ENCODE measurements at regions not wholly inside any gene's neighbourhood (a gene's known extent, or its start where the extent isn't known, plus 50 kb on each side); places are given as distances from the start of the nearest gene placed in this dataset.

- H3K36me3 Mint-ChIP-seq = no peaks in the 10 kb centered on the region
- peaks cover 0 to 24% (median 0%) of the 10 kb centered on the region in 9 donors for H3K9me3 Mint-ChIP-seq
- no peaks in the 10 kb centered on the region for H3K4me1 Mint-ChIP-seq
- DNase-seq (no peak), ATAC-seq (no peak)
- H3K27ac Mint-ChIP-seq = no peak overlapping the region
- POLR2A ChIA-PET = no interaction called here
- H3K27me3 Mint-ChIP-seq = peaks cover 0 to 9% (median 0%) of the 10 kb centered on the region in 5 donors
- H3K4me3 Mint-ChIP-seq = no peak overlapping the region
Observed at GRCh38 chr4:41460641-41461040, 77.3 kb upstream of the LIMCH1 start.

- ATAC-seq (no peak), DNase-seq (no peak)
- peaks cover 0 to 24% (median 0%) of the 10 kb centered on the region in 9 donors for H3K9me3 Mint-ChIP-seq
- H3K27me3 Mint-ChIP-seq = peaks cover 0 to 10% (median 2%) of the 10 kb centered on the region in 5 donors
- POLR2A ChIA-PET = no interaction called here
- H3K36me3 Mint-ChIP-seq = no peaks in the 10 kb centered on the region
- no peak overlapping the region for H3K27ac Mint-ChIP-seq
- H3K4me1 Mint-ChIP-seq = no peaks in the 10 kb centered on the region
- H3K4me3 Mint-ChIP-seq = no peak overlapping the region
Observed at GRCh38 chr4:41461780-41462307, 76.1 kb upstream of the LIMCH1 start.

GRCh38 chr4:41465146-41465761 lies 72.7 kb upstream of the LIMCH1 start:
- no peak for DNase-seq
- no peak overlapping the region for H3K27ac Mint-ChIP-seq
- H3K27me3 Mint-ChIP-seq = peaks cover 0 to 7% (median 4%) of the 10 kb centered on the region in 5 donors
- POLR2A ChIA-PET = no interaction called here
- H3K9me3 Mint-ChIP-seq = peaks cover 0 to 18% (median 1%) of the 10 kb centered on the region in 9 donors
- H3K4me1 Mint-ChIP-seq = no peaks in the 10 kb centered on the region
- H3K36me3 Mint-ChIP-seq = no peaks in the 10 kb centered on the region
- no peak overlapping the region for H3K4me3 Mint-ChIP-seq
- no peak for ATAC-seq

- DNase-seq = no peak
- no peak for ATAC-seq
- Mint-ChIP-seq H3K27ac (no peak overlapping the region), H3K36me3 (no peaks in the 10 kb centered on the region), H3K4me3 (no peak overlapping the region), H3K4me1 (no peaks in the 10 kb centered on the region), H3K27me3 (peaks cover 0 to 11% (median 5%) of the 10 kb centered on the region in 5 donors), H3K9me3 (peaks cover 0 to 24% (median 2%) of the 10 kb centered on the region in 9 donors)
- POLR2A ChIA-PET = no interaction called here
Observed at GRCh38 chr4:41466249-41466648, 71.7 kb upstream of the LIMCH1 start.

GRCh38 chr4:41468122-41468521 lies 69.8 kb upstream of the LIMCH1 start:
- ATAC-seq (no peak), DNase-seq (no peak)
- Mint-ChIP-seq H3K27ac (no peak overlapping the region), H3K36me3 (no peaks in the 10 kb centered on the region), H3K27me3 (peaks cover 0 to 25% (median 7%) of the 10 kb centered on the region in 5 donors), H3K4me1 (no peaks in the 10 kb centered on the region), H3K9me3 (peaks cover 0 to 24% (median 2%) of the 10 kb centered on the region in 9 donors), H3K4me3 (no peak overlapping the region)
- POLR2A ChIA-PET = no interaction called here

- H3K36me3 Mint-ChIP-seq = no peaks in the 10 kb centered on the region
- POLR2A ChIA-PET = no interaction called here
- ATAC-seq (no peak), DNase-seq (no peak)
- no peak overlapping the region for H3K27ac Mint-ChIP-seq
- no peak overlapping the region for H3K4me3 Mint-ChIP-seq
- H3K27me3 Mint-ChIP-seq = peaks cover 0 to 26% (median 7%) of the 10 kb centered on the region in 5 donors
- peaks cover 0 to 10% (median 0%) of the 10 kb centered on the region in 9 donors for H3K9me3 Mint-ChIP-seq
- no peaks in the 10 kb centered on the region for H3K4me1 Mint-ChIP-seq
Observed at GRCh38 chr4:41471126-41472071, 66.6 kb upstream of the LIMCH1 start.

GRCh38 chr4:41472081-41472480 lies 65.9 kb upstream of the LIMCH1 start:
- peaks cover 0 to 10% (median 0%) of the 10 kb centered on the region in 9 donors for H3K9me3 Mint-ChIP-seq
- POLR2A ChIA-PET = no interaction called here
- no peak overlapping the region for H3K27ac Mint-ChIP-seq
- no peak for ATAC-seq
- H3K27me3 Mint-ChIP-seq = peaks cover 0 to 25% (median 7%) of the 10 kb centered on the region in 5 donors
- H3K4me1 Mint-ChIP-seq = no peaks in the 10 kb centered on the region
- H3K36me3 Mint-ChIP-seq = no peaks in the 10 kb centered on the region
- no peak for DNase-seq
- no peak overlapping the region for H3K4me3 Mint-ChIP-seq

GRCh38 chr4:41473176-41473575 lies 64.8 kb upstream of the LIMCH1 start:
- ATAC-seq (no peak), DNase-seq (no peak)
- peaks cover 0 to 25% (median 8%) of the 10 kb centered on the region in 5 donors for H3K27me3 Mint-ChIP-seq
- no peaks in the 10 kb centered on the region for H3K4me1 Mint-ChIP-seq
- peaks cover 0 to 10% (median 2%) of the 10 kb centered on the region in 9 donors for H3K9me3 Mint-ChIP-seq
- no peak overlapping the region for H3K4me3 Mint-ChIP-seq
- no peaks in the 10 kb centered on the region for H3K36me3 Mint-ChIP-seq
- POLR2A ChIA-PET = no interaction called here
- no peak overlapping the region for H3K27ac Mint-ChIP-seq

- Mint-ChIP-seq H3K9me3 (peaks cover 0 to 4% (median under 1%) of the 10 kb centered on the region in 9 donors), H3K27ac (no peak overlapping the region), H3K36me3 (no peaks in the 10 kb centered on the region), H3K4me3 (no peak overlapping the region), H3K27me3 (peaks cover 0 to 20% (median 8%) of the 10 kb centered on the region in 5 donors), H3K4me1 (no peaks in the 10 kb centered on the region)
- no peak for DNase-seq
- no peak for ATAC-seq
- POLR2A ChIA-PET = no interaction called here
Observed at GRCh38 chr4:41475402-41475801, 62.6 kb upstream of the LIMCH1 start.

- Mint-ChIP-seq H3K27me3 (peaks cover 0 to 15% (median 8%) of the 10 kb centered on the region in 5 donors), H3K9me3 (peaks cover 0 to 3% (median 0%) of the 10 kb centered on the region in 9 donors), H3K36me3 (no peaks in the 10 kb centered on the region), H3K4me1 (no peaks in the 10 kb centered on the region), H3K4me3 (no peak overlapping the region), H3K27ac (no peak overlapping the region)
- DNase-seq (no peak), ATAC-seq (no peak)
- POLR2A ChIA-PET = no interaction called here
Observed at GRCh38 chr4:41476310-41476885, 61.6 kb upstream of the LIMCH1 start.

GRCh38 chr4:41477181-41477905 lies 60.6 kb upstream of the LIMCH1 start:
- no peak overlapping the region for H3K4me3 Mint-ChIP-seq
- H3K27me3 Mint-ChIP-seq = peaks cover 0 to 9% (median 4%) of the 10 kb centered on the region in 5 donors
- no peaks in the 10 kb centered on the region for H3K36me3 Mint-ChIP-seq
- peaks cover 0 to 3% (median 0%) of the 10 kb centered on the region in 9 donors for H3K9me3 Mint-ChIP-seq
- POLR2A ChIA-PET = no interaction called here
- H3K4me1 Mint-ChIP-seq = no peaks in the 10 kb centered on the region
- H3K27ac Mint-ChIP-seq = no peak overlapping the region
- no peak for DNase-seq
- ATAC-seq = no peak

- POLR2A ChIA-PET = no interaction called here
- no peak for ATAC-seq
- Mint-ChIP-seq H3K27ac (no peak overlapping the region), H3K36me3 (no peaks in the 10 kb centered on the region), H3K4me3 (no peak overlapping the region), H3K27me3 (peaks cover 0 to 4% (median under 1%) of the 10 kb centered on the region in 5 donors), H3K4me1 (no peaks in the 10 kb centered on the region), H3K9me3 (peaks cover 0 to 3% (median 0%) of the 10 kb centered on the region in 9 donors)
- DNase-seq = no peak
Observed at GRCh38 chr4:41478518-41478917, 59.4 kb upstream of the LIMCH1 start.
